Limb (tissue), 2 donors: ENCODE measurements at regions not wholly inside any gene's neighbourhood (a gene's known extent, or its start where the extent isn't known, plus 50 kb on each side); places are given as distances from the start of the nearest gene placed in this dataset.

ENCODE experiments used
- DNase-seq, 2 donors: peaks; one replicate each; pipeline ENCODE4 v3.0.0-alpha.2; 2016; ENCODE audit errors: extremely low spot score in 2 of 2

GRCh38 chrX:130974323-130974722 lies 71.3 kb upstream of the ENOX2 start:
- DNase-seq = no peak

- peak; percentile 42 to 45 for DNase-seq
These were observed 72.9 kb upstream of the ENOX2 start for GRCh38 chrX:130975947-130976346.

GRCh38 chrX:130981836-130982235 lies 76.3 kb upstream of the ARHGAP36 start:
- DNase-seq = no peak

- peak; percentile 19 to 29 for DNase-seq
These were observed 73.4 kb upstream of the ARHGAP36 start for GRCh38 chrX:130984782-130985181.

- no peak for DNase-seq
These were observed 70.9 kb upstream of the ARHGAP36 start for GRCh38 chrX:130987241-130987640.

- DNase-seq = no peak
These were observed 67.4 kb upstream of the ARHGAP36 start for GRCh38 chrX:130990723-130991122.

GRCh38 chrX:130994671-130995070 lies 63.5 kb upstream of the ARHGAP36 start:
- DNase-seq = no peak

GRCh38 chrX:130995439-130995838 lies 62.7 kb upstream of the ARHGAP36 start:
- DNase-seq = no peak

- DNase-seq = no peak
These were observed 60.8 kb upstream of the ARHGAP36 start for GRCh38 chrX:130997314-130997713.

- no peak for DNase-seq
These were observed 58.8 kb upstream of the ARHGAP36 start for GRCh38 chrX:130999360-130999759.
